ENCODE measurements at regions not wholly inside any gene's neighbourhood (a gene's known extent, or its start where the extent isn't known, plus 50 kb on each side); places are given as distances from the start of the nearest gene placed in this dataset.

- DNase-seq: no peak
- Histone ChIP-seq H3K23ac (ENCODE audit: low read length in 2 of 2) (no peak overlapping the region), H3K14ac (ENCODE audit: low read length in 2 of 2) (no peak overlapping the region), H3K18ac (ENCODE audit: low read depth in 1 of 2, low read length in 2 of 2) (no peak overlapping the region), H2BK12ac (ENCODE audit: low read length in 2 of 2) (no peak overlapping the region), H3K9me3 (ENCODE audit: control insufficient read depth, low read length) (peaks cover 24% of the 10 kb centered on the region), H3K27ac (ENCODE audit: low read length, poor library complexity, severe bottlenecking) (no peak overlapping the region), H3K36me3 (ENCODE audit: control insufficient read depth in 1 of 2, insufficient read depth in 2 of 2, low read depth in 1 of 2, low read length in 2 of 2) (no peaks in the 10 kb centered on the region), H3K4ac (ENCODE audit: low read depth in 1 of 2, low read length in 2 of 2) (no peak overlapping the region), H2AK5ac (ENCODE audit: low read length, severe bottlenecking) (no peak overlapping the region), H2BK15ac (ENCODE audit: low read depth, poor library complexity, severe bottlenecking) (no peak overlapping the region), H3K9ac (ENCODE audit: low read length) (no peak overlapping the region), H2BK120ac (ENCODE audit: low read depth, low read length) (no peak overlapping the region), H4K8ac (ENCODE audit: low read length) (no peak overlapping the region), H2AFZ (ENCODE audit: low read depth, low read length) (no peak overlapping the region), H2BK5ac (ENCODE audit: low read depth, low read length, poor library complexity, severe bottlenecking) (no peak overlapping the region), H3K4me3 (ENCODE audit: insufficient read depth in 1 of 2, low read depth in 1 of 2, low read length in 2 of 2) (no peak overlapping the region), H3K4me2 (ENCODE audit: low read length, poor library complexity, severe bottlenecking) (no peak overlapping the region), H3K79me1 (replicated peaks; ENCODE audit: low read length, poor library complexity, severe bottlenecking) (no peaks in the 10 kb centered on the region), H4K91ac (ENCODE audit: low read length) (no peak overlapping the region), H3K27me3 (ENCODE audit: control insufficient read depth in 1 of 2, insufficient read depth in 1 of 2, low read length in 2 of 2) (peaks cover 12 to 36% of the 10 kb centered on the region in 2 experiments), H3K4me1 (ENCODE audit: control insufficient read depth, insufficient read depth, low read depth, low read length) (no peaks in the 10 kb centered on the region)
- 18% methylated on average over 1 of the region's 2 CpGs for WGBS
These were observed 57.2 kb upstream of the ENPP7 start for GRCh38 chr17:79673517-79673916.

- H3K9ac ChIP-seq (ENCODE audit: low read length): no peak overlapping the region
- H4K91ac ChIP-seq (ENCODE audit: low read length): no peak overlapping the region
- H3K4me3 ChIP-seq (ENCODE audit: insufficient read depth in 1 of 2, low read depth in 1 of 2, low read length in 2 of 2): peak overlapping the region in 1 of 2 experiments; percentile 11
- no peak overlapping the region for H3K18ac ChIP-seq (ENCODE audit: low read depth in 1 of 2, low read length in 2 of 2)
- H2AFZ ChIP-seq (ENCODE audit: low read depth, low read length): no peak overlapping the region
- H3K27ac ChIP-seq (ENCODE audit: low read length, poor library complexity, severe bottlenecking): no peak overlapping the region
- no peaks in the 10 kb centered on the region for H3K79me1 ChIP-seq (replicated peaks; ENCODE audit: low read length, poor library complexity, severe bottlenecking)
- no peaks in the 10 kb centered on the region for H3K36me3 ChIP-seq (ENCODE audit: control insufficient read depth in 1 of 2, insufficient read depth in 2 of 2, low read depth in 1 of 2, low read length in 2 of 2)
- H3K4ac ChIP-seq (ENCODE audit: low read depth in 1 of 2, low read length in 2 of 2): no peak overlapping the region
- no peak overlapping the region for H2BK15ac ChIP-seq (ENCODE audit: low read depth, poor library complexity, severe bottlenecking)
- no peak for DNase-seq
- peaks cover 12 to 46% of the 10 kb centered on the region in 2 experiments for H3K27me3 ChIP-seq (ENCODE audit: control insufficient read depth in 1 of 2, insufficient read depth in 1 of 2, low read length in 2 of 2)
- H4K8ac ChIP-seq (ENCODE audit: low read length): no peak overlapping the region
- no peak overlapping the region for H2BK5ac ChIP-seq (ENCODE audit: low read depth, low read length, poor library complexity, severe bottlenecking)
- no peak overlapping the region for H3K4me2 ChIP-seq (ENCODE audit: low read length, poor library complexity, severe bottlenecking)
- no peak overlapping the region for H2BK12ac ChIP-seq (ENCODE audit: low read length in 2 of 2)
- H3K4me1 ChIP-seq (ENCODE audit: control insufficient read depth, insufficient read depth, low read depth, low read length): no peaks in the 10 kb centered on the region
- no peak overlapping the region for H2AK5ac ChIP-seq (ENCODE audit: low read length, severe bottlenecking)
- peaks cover 24% of the 10 kb centered on the region for H3K9me3 ChIP-seq (ENCODE audit: control insufficient read depth, low read length)
- 80% methylated on average over 5 of the region's 5 CpGs for WGBS
- H2BK120ac ChIP-seq (ENCODE audit: low read depth, low read length): no peak overlapping the region
- H3K14ac ChIP-seq (ENCODE audit: low read length in 2 of 2): no peak overlapping the region
- H3K23ac ChIP-seq (ENCODE audit: low read length in 2 of 2): no peak overlapping the region
These were observed 58.2 kb upstream of the ENPP7 start for GRCh38 chr17:79672496-79672895.

GRCh38 chr17:79671085-79671694 is 59.6 kb upstream of the ENPP7 start:
- Histone ChIP-seq H3K4me3 (ENCODE audit: insufficient read depth in 1 of 2, low read depth in 1 of 2, low read length in 2 of 2) (no peak overlapping the region), H4K8ac (ENCODE audit: low read length) (no peak overlapping the region), H3K4ac (ENCODE audit: low read depth in 1 of 2, low read length in 2 of 2) (no peak overlapping the region), H3K4me2 (ENCODE audit: low read length, poor library complexity, severe bottlenecking) (no peak overlapping the region), H2AK5ac (ENCODE audit: low read length, severe bottlenecking) (no peak overlapping the region), H2BK15ac (ENCODE audit: low read depth, poor library complexity, severe bottlenecking) (no peak overlapping the region), H2BK120ac (ENCODE audit: low read depth, low read length) (no peak overlapping the region), H2BK5ac (ENCODE audit: low read depth, low read length, poor library complexity, severe bottlenecking) (no peak overlapping the region), H4K91ac (ENCODE audit: low read length) (no peak overlapping the region), H3K79me1 (replicated peaks; ENCODE audit: low read length, poor library complexity, severe bottlenecking) (no peaks in the 10 kb centered on the region), H3K27me3 (ENCODE audit: control insufficient read depth in 1 of 2, insufficient read depth in 1 of 2, low read length in 2 of 2) (peaks cover 12 to 51% of the 10 kb centered on the region in 2 experiments), H3K18ac (ENCODE audit: low read depth in 1 of 2, low read length in 2 of 2) (no peak overlapping the region), H3K9ac (ENCODE audit: low read length) (no peak overlapping the region), H3K23ac (ENCODE audit: low read length in 2 of 2) (no peak overlapping the region), H3K9me3 (ENCODE audit: control insufficient read depth, low read length) (peaks cover 24% of the 10 kb centered on the region), H2AFZ (ENCODE audit: low read depth, low read length) (no peak overlapping the region), H3K14ac (ENCODE audit: low read length in 2 of 2) (no peak overlapping the region), H3K36me3 (ENCODE audit: control insufficient read depth in 1 of 2, insufficient read depth in 2 of 2, low read depth in 1 of 2, low read length in 2 of 2) (no peaks in the 10 kb centered on the region), H3K4me1 (ENCODE audit: control insufficient read depth, insufficient read depth, low read depth, low read length) (no peaks in the 10 kb centered on the region), H2BK12ac (ENCODE audit: low read length in 2 of 2) (no peak overlapping the region), H3K27ac (ENCODE audit: low read length, poor library complexity, severe bottlenecking) (no peak overlapping the region)
- WGBS: 68% methylated on average over 11 of the region's 13 CpGs
- DNase-seq: no peak

- no peak overlapping the region for H3K23ac ChIP-seq (ENCODE audit: low read length in 2 of 2)
- H3K9ac ChIP-seq (ENCODE audit: low read length): no peak overlapping the region
- no peak overlapping the region for H2BK120ac ChIP-seq (ENCODE audit: low read depth, low read length)
- H3K27me3 ChIP-seq (ENCODE audit: control insufficient read depth in 1 of 2, insufficient read depth in 1 of 2, low read length in 2 of 2): peaks cover 12 to 54% of the 10 kb centered on the region in 2 experiments
- H4K91ac ChIP-seq (ENCODE audit: low read length): no peak overlapping the region
- H4K8ac ChIP-seq (ENCODE audit: low read length): no peak overlapping the region
- no peak overlapping the region for H3K4me2 ChIP-seq (ENCODE audit: low read length, poor library complexity, severe bottlenecking)
- no peak overlapping the region for H2BK5ac ChIP-seq (ENCODE audit: low read depth, low read length, poor library complexity, severe bottlenecking)
- no peak overlapping the region for H2BK12ac ChIP-seq (ENCODE audit: low read length in 2 of 2)
- no peaks in the 10 kb centered on the region for H3K79me1 ChIP-seq (replicated peaks; ENCODE audit: low read length, poor library complexity, severe bottlenecking)
- WGBS: 77% methylated on average over 15 of the region's 15 CpGs
- H3K4me1 ChIP-seq (ENCODE audit: control insufficient read depth, insufficient read depth, low read depth, low read length): no peaks in the 10 kb centered on the region
- H3K4me3 ChIP-seq (ENCODE audit: insufficient read depth in 1 of 2, low read depth in 1 of 2, low read length in 2 of 2): no peak overlapping the region
- H3K9me3 ChIP-seq (ENCODE audit: control insufficient read depth, low read length): peaks cover 24% of the 10 kb centered on the region
- H3K14ac ChIP-seq (ENCODE audit: low read length in 2 of 2): no peak overlapping the region
- no peak overlapping the region for H3K27ac ChIP-seq (ENCODE audit: low read length, poor library complexity, severe bottlenecking)
- no peak overlapping the region for H2BK15ac ChIP-seq (ENCODE audit: low read depth, poor library complexity, severe bottlenecking)
- no peak overlapping the region for H3K4ac ChIP-seq (ENCODE audit: low read depth in 1 of 2, low read length in 2 of 2)
- no peaks in the 10 kb centered on the region for H3K36me3 ChIP-seq (ENCODE audit: control insufficient read depth in 1 of 2, insufficient read depth in 2 of 2, low read depth in 1 of 2, low read length in 2 of 2)
- no peak overlapping the region for H2AFZ ChIP-seq (ENCODE audit: low read depth, low read length)
- no peak overlapping the region for H3K18ac ChIP-seq (ENCODE audit: low read depth in 1 of 2, low read length in 2 of 2)
- H2AK5ac ChIP-seq (ENCODE audit: low read length, severe bottlenecking): no peak overlapping the region
- no peak for DNase-seq
These were observed 59.8 kb upstream of the RBFOX3 start for GRCh38 chr17:79670537-79671084.
